GM19372 (cell line): ENCODE measurements at regions not wholly inside any gene's neighbourhood (a gene's known extent, or its start where the extent isn't known, plus 50 kb on each side); places are given as distances from the start of the nearest gene placed in this dataset.
"Not testable (repeated sequence)": the region's sequence is repeated elsewhere in the genome, so short reads cannot be mapped to it uniquely, and the experiment has no call there.

Experiments
- ATAC-seq: cut with Tn5 transposase; IDR thresholded peaks from one replicate; pipeline ENCODE4 v1.9.1; 2021; ENCODE audit warnings: mild to moderate bottlenecking, low read depth, moderate library complexity; ENCODE audit not compliant: unreplicated experiment

DNA sequence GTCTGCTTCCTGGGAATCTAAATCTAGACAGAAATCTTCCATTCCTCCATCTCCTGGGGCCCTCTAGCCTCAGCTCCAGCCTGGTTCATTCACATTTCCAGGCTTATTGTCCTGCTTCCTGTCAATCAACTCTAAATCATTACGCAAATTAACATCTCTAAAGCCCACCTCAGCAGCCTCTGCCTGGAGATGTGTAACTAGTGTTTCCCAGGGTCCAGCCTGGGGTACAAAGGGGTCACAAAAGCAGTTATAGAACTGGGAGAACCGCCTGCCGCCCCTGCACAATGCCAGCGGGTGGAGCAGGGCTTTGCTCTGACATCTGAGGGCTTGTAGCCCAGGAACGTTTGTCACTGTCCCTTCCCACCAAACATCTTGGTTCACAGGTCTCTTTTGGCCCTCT, 373.5 kb downstream of the RRAGC start:
- no peak for ATAC-seq

- no peak for ATAC-seq
These were observed 377.4 kb downstream of the RRAGC start for GRCh38 chr1:38481871-38482826.

DNA sequence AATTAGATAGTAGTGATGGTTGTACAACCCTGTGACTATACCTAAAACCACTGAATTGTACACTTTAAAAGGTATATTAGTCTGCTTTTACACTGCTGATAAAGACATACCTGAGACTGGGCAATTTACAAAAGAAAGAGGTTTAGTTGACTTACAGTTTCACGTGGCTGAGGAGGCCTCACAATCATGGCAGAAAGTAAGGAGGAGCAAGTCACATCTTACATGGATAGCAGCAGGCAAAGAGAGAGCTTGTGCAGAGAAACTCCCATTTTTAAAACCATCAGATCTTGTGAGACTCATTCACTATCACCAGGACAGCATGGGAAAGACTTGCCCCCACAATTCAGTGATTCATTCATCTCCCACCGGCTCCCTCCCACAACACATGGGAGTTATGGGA, 379.9 kb downstream of the RRAGC start:
- not testable (repeated sequence) for ATAC-seq

DNA sequence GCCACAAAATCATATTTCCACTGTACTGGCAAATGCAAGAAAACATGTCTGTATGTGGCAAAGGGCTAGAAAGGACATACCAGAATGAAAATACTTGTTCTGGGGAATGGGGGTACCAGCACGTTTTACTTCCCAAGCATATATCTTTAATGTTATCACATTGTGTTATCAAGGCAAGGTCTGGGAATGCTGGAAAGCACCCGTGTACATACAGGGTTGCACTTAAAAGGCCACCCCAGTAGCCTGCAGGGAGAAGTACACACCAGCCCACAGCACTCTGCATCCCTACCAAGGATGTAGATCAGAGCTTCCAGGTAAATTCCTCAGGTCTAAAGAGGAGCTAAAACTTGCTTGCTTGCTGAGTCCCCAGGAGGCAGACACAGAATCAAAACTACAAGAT, 381.8 kb downstream of the RRAGC start:
- ATAC-seq, result no peak

DNA sequence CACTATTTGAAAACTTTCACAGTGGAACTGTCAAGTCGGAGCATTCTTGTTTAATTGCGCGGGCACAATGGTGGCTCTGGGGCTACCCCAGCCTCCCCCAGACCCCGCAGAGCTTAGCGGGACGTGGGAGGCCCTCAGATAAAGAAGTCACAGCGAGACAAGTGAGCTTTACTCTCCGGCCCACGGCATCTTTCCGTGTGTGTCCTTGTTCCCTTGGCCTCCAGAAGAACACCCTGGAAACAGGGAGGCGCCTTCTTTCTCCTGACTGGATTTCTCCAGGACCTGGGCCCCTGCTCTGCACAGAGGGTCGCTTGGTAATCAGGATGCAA, 382.8 kb downstream of the RRAGC start:
- no peak for ATAC-seq

DNA sequence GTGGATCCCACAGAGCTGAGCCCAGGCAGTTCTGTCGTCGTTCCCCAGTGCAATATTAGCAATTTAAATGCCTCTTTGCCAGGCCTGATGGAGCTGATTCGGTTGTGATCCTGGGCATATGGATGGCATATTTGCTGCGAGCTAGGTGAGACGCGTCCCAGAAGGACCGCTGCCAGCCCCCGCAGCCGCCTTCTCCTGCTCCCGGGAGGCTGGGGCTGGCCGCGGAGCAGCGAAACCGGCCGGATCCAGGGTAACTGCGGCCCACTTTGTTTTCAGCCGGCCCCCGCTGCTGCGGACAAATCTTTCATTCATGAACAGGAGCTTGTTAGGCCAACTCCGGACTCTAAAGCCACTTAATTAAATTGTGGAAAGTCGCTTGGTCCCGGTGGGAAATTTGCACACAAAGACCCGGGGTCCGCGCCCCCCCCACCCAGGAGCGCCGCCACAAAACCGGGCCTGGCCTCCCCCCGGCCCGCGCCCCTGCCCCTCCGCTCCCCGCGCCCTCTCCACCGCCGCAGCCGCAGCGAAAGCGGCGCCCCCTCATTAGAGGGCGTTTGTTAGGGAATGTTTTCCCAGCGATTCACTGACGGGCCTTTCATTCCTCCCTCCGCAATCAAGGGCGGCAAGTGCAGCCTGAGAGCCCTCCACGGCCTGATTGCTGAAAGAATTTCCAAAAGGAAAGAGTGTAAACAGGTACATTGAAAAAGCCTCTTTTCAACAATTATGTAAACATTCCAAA, 383.3 kb downstream of the RRAGC start:
- ATAC-seq, result no peak

DNA sequence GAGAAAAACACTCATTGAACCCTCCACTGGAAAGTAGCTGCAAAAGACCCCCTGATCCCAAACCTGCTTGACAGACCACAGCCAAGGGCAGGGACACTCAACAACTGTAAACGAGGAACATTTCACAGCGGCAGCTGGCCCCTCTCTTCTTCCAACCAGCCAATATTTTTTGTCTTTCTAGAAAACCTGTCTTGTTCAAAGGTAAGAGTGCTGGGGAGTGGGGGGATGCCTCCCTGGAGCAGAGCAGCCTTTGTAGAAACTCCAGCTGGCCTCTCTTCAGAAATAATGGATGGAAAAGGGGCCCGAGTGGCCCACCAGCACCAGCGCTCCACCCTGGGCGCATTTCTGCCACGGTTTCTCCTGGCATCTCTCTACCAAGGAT, 384.0 kb downstream of the RRAGC start:
- peak; percentile 7 for ATAC-seq

DNA sequence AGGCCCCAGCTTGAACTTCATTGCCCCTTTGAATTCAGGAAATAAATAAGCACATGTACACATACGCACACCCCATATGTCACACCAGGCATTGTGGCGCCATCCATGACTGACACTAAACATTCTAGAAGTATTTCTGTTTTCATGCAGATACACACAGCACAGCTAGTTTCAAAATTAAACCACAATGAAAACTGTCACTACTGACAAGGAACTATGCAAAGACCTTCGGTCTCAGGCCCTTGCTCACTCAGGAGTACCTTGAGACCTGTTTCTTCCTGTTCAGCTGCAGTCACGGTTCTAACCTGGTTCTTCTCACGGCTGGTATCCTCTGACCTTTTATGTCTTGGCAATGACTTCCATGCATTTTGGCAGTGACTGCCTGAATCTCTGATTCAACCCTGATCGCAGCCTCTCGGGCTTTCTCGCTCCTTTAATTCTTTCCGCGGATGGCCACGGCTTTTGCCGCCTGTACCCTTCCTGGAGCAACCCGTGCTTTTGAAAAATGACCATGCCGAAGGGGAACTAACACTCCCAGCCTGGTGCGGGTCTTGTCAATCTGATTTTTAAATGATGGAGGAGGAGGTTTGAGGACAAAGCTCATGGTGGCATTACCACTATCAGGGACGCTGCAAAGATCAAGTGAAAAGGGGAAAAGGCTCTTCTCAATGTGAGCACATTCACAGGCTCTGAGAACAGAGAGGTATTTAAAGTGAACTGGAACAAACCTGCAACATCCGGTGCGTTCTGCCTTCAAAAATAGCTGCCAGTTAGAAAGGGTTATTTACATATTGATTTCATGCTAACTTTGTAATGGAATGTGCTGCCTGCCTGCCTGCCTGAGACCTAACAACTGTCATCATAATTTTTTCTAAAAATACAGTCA, 384.6 kb downstream of the RRAGC start:
- peak; percentile 79 for ATAC-seq

DNA sequence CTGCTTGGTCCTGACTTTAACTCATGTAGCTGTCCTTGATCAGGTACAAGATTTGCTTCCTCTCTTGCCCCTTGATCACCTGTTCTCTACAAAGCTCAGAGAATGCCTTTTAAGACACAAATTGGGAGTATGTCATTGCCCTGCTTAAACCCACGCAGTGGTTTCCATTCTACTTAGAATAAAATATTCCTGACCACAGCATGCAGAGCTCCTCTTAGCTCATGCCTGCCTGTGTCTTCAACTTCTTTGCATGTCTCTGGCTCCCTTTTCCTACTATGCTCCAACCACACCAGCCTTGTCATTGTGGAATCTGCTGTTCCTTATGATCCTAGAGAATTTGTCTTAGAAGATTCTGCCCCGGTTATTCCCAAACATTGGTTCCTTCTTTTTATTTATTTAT, 393.1 kb downstream of the RRAGC start:
- ATAC-seq, result no peak

GRCh38 chr1:38465460-38465859, 394.1 kb downstream of the RRAGC start:
- no peak for ATAC-seq

GRCh38 chr1:38464071-38464661, 395.4 kb downstream of the RRAGC start:
- no peak for ATAC-seq

DNA sequence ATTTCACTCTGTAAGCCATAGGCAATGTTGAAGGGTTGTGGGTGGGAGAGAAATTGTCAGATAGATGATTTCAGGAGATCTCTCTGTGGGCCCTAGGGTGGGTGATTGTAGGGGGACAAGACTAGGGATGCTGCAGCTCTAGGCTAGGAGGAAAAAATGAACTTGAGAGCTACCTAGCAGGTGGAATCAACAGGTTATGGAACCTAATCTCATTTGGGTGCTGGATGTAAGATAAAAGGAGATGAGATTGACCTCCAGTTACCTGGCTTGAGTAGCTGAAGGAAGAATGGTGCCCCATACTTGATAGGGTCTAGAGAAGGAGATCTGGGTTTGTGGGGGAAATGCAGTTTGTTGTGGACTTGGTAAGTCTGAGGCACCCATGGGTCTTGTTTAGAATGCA, 396.5 kb downstream of the RRAGC start:
- ATAC-seq, result no peak

DNA sequence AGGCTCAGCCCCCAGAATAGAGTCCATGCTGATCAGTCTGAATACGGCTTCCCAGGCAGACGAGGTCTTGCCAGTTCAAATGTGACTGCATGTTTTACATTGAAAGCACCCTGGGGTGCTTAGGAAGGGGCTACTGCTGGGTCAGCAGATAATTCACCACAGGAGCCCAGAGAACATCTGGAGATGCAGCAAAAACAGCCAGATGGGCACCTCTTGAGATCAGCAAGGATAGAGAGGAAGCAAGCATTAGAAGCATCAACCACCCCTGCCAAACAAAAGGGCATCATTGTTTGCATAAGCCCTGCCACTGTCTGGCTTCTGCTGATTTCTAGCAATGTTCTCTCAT, 403.1 kb downstream of the RRAGC start:
- no peak for ATAC-seq

GRCh38 chr1:38455829-38456530, 403.6 kb downstream of the RRAGC start:
- ATAC-seq, result no peak

DNA sequence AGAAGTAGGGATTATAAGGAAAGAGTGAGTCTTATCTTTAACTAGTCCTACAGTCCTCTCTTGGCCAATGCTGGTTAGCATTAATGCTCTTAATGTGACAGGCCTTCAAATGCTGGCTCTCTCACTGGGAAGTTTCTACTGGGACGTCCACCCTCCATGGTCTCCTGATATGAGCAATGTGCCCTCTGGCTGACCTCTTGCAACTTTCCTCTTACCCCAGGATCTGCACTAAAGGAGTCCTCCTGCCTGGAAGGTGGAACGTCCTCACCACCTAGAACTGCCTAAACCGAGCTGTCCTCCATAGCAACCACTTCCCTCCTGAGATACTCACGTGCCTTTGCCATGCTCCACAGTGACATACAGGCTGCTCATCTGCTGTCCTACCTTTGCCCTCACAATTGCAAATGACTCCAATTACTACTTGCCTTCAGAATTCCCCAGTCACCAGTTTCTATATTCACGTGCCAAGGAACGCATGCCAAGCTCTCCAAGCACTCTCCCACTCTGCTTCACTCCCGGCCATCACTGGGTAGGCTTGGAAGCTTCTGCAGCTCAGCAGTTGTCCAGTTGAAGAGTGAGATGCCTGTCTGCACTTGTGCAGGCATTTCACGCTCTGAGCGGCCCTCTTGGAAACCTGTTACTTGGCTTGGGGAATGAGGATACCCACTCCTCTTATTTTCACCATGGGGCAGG, 404.7 kb downstream of the RRAGC start:
- no peak for ATAC-seq

DNA sequence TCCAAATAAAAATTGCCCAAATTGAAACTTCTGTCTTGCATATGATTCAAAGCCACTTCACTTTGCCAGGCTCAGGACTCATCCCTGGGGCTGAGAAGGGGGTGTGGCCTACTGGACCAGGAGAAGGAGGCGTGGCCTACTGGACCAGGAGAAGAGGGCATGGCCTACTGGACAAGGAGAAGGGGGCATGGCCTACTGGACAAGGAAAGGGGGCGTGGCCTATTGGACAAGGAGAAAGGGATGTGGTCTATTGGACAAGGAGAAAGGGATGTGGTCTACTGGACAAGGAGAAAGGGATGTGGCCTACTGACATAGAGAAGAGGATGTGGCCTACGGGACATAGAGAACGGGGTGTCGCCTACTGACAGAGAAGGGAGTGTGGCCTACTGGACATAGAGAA, 405.3 kb downstream of the RRAGC start:
- ATAC-seq, result no peak

DNA sequence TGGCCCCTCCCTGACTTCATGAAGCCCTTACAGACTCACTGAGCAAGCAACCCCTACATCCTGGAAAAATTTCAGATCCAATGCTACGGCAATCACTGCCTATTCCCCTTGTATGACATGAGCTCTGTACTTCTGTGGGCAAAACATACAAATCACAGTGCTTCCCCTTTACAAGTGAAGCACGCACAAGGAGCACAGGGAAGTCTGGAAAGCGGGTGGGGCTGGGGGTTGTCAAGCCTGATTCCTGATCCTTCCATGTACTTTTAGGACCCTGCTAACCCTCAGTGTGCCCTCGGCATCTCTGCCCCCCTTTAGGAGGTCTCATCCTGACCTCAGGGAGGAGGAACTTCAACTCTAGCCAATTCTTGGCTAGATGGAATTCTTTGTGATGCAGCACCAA, 405.7 kb upstream of the POU3F1 start:
- ATAC-seq, result no peak

DNA sequence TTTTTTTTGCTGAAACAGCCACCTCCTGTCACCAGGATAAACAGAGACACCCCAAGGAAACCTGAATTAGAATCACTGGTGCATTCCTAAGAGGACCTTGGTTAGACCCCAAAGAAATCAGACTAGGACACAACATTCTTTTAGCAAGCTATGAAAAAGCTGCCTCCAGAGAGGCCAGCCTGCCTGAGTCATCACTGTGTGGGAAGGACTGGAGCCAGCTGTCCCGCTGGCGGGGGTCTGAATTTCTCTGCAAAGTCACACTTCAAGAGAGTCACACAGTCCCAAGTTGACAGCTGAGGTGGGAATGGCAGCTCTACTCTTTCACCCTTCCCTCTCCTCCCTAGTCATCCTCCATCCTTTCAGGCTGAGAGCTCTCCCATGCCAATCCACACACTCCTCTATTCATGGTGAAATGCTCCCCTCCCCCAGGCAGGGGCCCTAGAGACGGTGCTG, 405.0 kb upstream of the POU3F1 start:
- ATAC-seq, result no peak

DNA sequence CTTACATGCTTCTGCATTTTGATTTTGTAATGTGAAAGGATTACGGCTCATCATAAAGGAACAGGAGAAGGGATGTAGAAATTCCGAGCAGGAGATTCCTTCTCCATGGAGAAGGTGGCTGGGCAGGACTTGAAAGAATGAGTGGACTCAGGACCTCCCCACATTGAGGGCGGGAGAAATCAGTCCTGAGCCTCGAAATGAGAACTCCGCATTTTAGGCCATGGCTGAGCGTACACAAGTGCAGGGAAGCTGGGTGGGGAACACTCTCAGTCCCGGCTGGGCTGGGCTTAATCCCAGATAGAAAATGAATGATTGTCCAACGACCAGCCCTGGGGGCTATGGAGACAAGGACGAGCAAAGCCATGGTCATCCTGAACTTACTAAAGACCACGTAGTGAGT, 402.3 kb upstream of the POU3F1 start:
- no peak for ATAC-seq
